ENCODE measurements at regions not wholly inside any gene's neighbourhood (a gene's known extent, or its start where the extent isn't known, plus 50 kb on each side); places are given as distances from the start of the nearest gene placed in this dataset.

DNA sequence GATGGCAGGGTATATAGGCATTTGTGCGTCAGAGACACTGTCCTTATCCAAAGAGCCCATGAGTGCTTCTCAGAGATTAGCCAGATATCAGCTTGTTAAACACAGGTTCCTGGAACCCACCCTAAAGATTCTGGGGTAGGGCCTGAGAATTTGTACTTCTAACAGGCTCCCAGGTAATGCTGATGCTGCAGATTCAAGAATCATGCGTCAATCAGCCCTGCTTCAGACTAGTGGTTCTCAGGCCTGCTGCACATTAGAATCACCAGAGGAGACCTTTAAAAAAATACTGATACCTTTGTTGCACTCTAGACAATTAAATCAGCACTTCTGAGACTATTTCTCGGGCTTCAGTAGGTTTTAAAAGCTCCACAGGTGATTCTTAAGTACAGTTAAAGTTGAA is 369.5 kb downstream of the MFSD1 start:
- no CpG with 5 or more reads among the region's 3 CpGs for WGBS, 2 donors (ENCODE audit: extremely low coverage in 2 of 2, insufficient read length in 2 of 2, insufficient replicate concordance in 1 of 2)
- Histone ChIP-seq H4K8ac (ENCODE audit: low read depth, low read length) (no peak overlapping the region), H3K23ac (ENCODE audit: low read depth, low read length, poor library complexity) (no peak overlapping the region), H2BK15ac (ENCODE audit: low read length) (no peak overlapping the region), H3K9me3 (replicated peaks in 1 of 2; ENCODE audit: control insufficient read depth in 2 of 2, insufficient read depth in 1 of 2, low read depth in 1 of 2, low read length in 2 of 2) (no peaks in the 10 kb centered on the region), H2BK120ac (ENCODE audit: low read depth, low read length) (no peak overlapping the region), H3K18ac (ENCODE audit: low read length) (no peak overlapping the region), H3K27ac (replicated peaks; ENCODE audit: low read length) (no peak overlapping the region), H3K79me1 (ENCODE audit: low read depth, low read length) (no peaks in the 10 kb centered on the region), H3K36me3 (replicated peaks in 1 of 2; ENCODE audit: control insufficient read depth in 2 of 2, insufficient read depth in 2 of 2, low read length in 2 of 2) (no peaks in the 10 kb centered on the region), H3K27me3 (ENCODE audit: control insufficient read depth in 3 of 3, insufficient read depth in 3 of 3, low read depth in 1 of 3, low read length in 3 of 3) (no peaks in the 10 kb centered on the region), H2AFZ (ENCODE audit: low read length) (no peak overlapping the region), H2AK5ac (ENCODE audit: low read depth, low read length) (no peak overlapping the region), H3K4me2 (ENCODE audit: insufficient read depth, low read length, poor library complexity, severe bottlenecking) (no peak overlapping the region), H3K9ac (ENCODE audit: low read depth, low read length, poor library complexity) (no peak overlapping the region), H2BK12ac (ENCODE audit: low read length) (no peak overlapping the region), H4K91ac (ENCODE audit: low read depth, low read length, poor library complexity) (no peak overlapping the region), H3K4me1 (ENCODE audit: control insufficient read depth in 2 of 2, insufficient read depth in 1 of 2, low read depth in 1 of 2, low read length in 2 of 2) (no peaks in the 10 kb centered on the region), H2BK5ac (ENCODE audit: low read length) (no peak overlapping the region), H3K4me3 (ENCODE audit: low read length in 2 of 2) (no peak overlapping the region), H3K4ac (ENCODE audit: low read length) (no peak overlapping the region), H3K14ac (ENCODE audit: low read length) (no peak overlapping the region)
- DNase-seq (ENCODE audit: low spot score) = no peak

DNA sequence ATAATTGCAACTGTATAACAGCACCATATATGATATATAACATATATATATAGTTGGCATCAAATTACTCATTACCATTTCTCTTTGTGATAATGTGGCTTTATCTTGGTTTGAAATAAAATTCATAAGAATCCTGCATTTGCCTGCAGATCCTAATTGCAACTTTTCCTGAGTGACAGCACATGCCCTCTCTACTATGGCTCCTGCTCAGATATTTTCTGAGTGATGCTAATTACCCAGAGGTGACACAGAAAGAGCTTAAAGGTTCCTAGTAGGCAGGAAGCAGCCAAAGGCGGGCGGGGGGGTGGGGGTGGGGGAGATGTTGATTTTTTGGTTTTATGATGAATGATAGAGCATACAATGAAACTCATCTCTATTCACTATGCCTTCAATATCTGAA is 370.6 kb downstream of the MFSD1 start:
- no peak overlapping the region for H2AFZ ChIP-seq (ENCODE audit: low read length)
- H3K27ac ChIP-seq (replicated peaks; ENCODE audit: low read length) = no peak overlapping the region
- H4K91ac ChIP-seq (ENCODE audit: low read depth, low read length, poor library complexity) = no peak overlapping the region
- H3K14ac ChIP-seq (ENCODE audit: low read length) = no peak overlapping the region
- H3K27me3 ChIP-seq (ENCODE audit: control insufficient read depth in 3 of 3, insufficient read depth in 3 of 3, low read depth in 1 of 3, low read length in 3 of 3) = no peaks in the 10 kb centered on the region
- H3K79me1 ChIP-seq (ENCODE audit: low read depth, low read length) = no peaks in the 10 kb centered on the region
- no CpG with 5 or more reads among the region's 2 CpGs for WGBS, 2 donors (ENCODE audit: extremely low coverage in 2 of 2, insufficient read length in 2 of 2, insufficient replicate concordance in 1 of 2)
- H4K8ac ChIP-seq (ENCODE audit: low read depth, low read length) = no peak overlapping the region
- H2BK15ac ChIP-seq (ENCODE audit: low read length) = no peak overlapping the region
- no peaks in the 10 kb centered on the region for H3K36me3 ChIP-seq (replicated peaks in 1 of 2; ENCODE audit: control insufficient read depth in 2 of 2, insufficient read depth in 2 of 2, low read length in 2 of 2)
- DNase-seq (ENCODE audit: low spot score) = no peak
- H3K4me3 ChIP-seq (ENCODE audit: low read length in 2 of 2) = no peak overlapping the region
- no peak overlapping the region for H3K4ac ChIP-seq (ENCODE audit: low read length)
- no peak overlapping the region for H2BK12ac ChIP-seq (ENCODE audit: low read length)
- no peak overlapping the region for H2BK120ac ChIP-seq (ENCODE audit: low read depth, low read length)
- no peak overlapping the region for H3K9ac ChIP-seq (ENCODE audit: low read depth, low read length, poor library complexity)
- H2AK5ac ChIP-seq (ENCODE audit: low read depth, low read length) = no peak overlapping the region
- no peak overlapping the region for H3K23ac ChIP-seq (ENCODE audit: low read depth, low read length, poor library complexity)
- no peak overlapping the region for H3K4me2 ChIP-seq (ENCODE audit: insufficient read depth, low read length, poor library complexity, severe bottlenecking)
- no peak overlapping the region for H2BK5ac ChIP-seq (ENCODE audit: low read length)
- H3K4me1 ChIP-seq (ENCODE audit: control insufficient read depth in 2 of 2, insufficient read depth in 1 of 2, low read depth in 1 of 2, low read length in 2 of 2) = no peaks in the 10 kb centered on the region
- no peak overlapping the region for H3K18ac ChIP-seq (ENCODE audit: low read length)
- no peaks in the 10 kb centered on the region for H3K9me3 ChIP-seq (replicated peaks in 1 of 2; ENCODE audit: control insufficient read depth in 2 of 2, insufficient read depth in 1 of 2, low read depth in 1 of 2, low read length in 2 of 2)

DNA sequence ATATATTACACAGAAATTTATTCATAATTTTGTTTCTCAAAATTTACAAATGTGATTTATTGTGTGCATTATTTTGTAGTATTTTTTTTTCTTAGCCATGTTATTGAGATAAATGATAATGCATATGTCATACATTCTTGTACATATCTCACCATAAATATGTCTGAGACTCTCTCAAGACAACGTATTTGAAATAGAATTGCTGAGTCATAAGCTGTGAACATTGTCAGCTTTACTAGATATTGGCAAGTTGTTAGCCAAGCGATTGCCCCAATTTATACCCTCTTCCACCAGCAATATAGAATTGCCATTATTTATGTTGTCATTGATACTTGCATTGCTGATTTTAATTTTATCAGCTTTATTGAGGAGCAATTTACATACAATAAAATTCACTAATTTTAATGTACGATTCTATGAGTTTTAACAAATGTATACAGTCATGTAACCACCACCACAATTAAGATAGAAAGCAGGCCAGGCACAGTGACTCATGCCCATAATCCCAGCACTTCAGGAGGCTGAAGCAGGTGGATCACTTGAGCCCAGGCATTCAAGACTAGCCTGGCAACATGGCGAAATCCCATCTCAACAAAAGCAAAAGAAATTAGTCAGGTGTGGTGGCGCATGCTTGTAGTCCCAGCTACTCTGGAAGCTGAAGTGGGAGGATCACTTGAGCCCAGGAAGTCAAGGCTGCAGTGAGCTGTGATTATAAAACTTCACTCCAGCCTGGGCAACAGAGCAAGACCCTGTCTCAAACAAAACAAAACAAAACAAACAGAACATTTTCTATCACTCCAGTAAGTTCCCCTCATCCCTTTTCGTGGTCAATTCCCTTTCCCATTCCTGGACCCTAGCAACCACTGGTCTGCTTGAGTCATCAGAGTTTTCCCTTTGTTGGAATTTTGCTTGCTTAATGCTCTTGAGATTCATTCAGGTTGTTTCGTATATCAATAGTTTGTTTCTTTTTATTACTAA is 373.1 kb downstream of the MFSD1 start:
- no peak overlapping the region for H3K18ac ChIP-seq (ENCODE audit: low read length)
- H3K14ac ChIP-seq (ENCODE audit: low read length) = no peak overlapping the region
- H3K27me3 ChIP-seq (ENCODE audit: control insufficient read depth in 3 of 3, insufficient read depth in 3 of 3, low read depth in 1 of 3, low read length in 3 of 3) = no peaks in the 10 kb centered on the region
- no peaks in the 10 kb centered on the region for H3K4me1 ChIP-seq (ENCODE audit: control insufficient read depth in 2 of 2, insufficient read depth in 1 of 2, low read depth in 1 of 2, low read length in 2 of 2)
- H2AFZ ChIP-seq (ENCODE audit: low read length) = no peak overlapping the region
- no peak overlapping the region for H3K4ac ChIP-seq (ENCODE audit: low read length)
- H3K4me3 ChIP-seq (ENCODE audit: low read length in 2 of 2) = no peak overlapping the region
- no peak overlapping the region for H3K9ac ChIP-seq (ENCODE audit: low read depth, low read length, poor library complexity)
- no peak overlapping the region for H2AK5ac ChIP-seq (ENCODE audit: low read depth, low read length)
- H2BK120ac ChIP-seq (ENCODE audit: low read depth, low read length) = no peak overlapping the region
- no peak overlapping the region for H4K91ac ChIP-seq (ENCODE audit: low read depth, low read length, poor library complexity)
- H3K23ac ChIP-seq (ENCODE audit: low read depth, low read length, poor library complexity) = no peak overlapping the region
- no peak overlapping the region for H2BK5ac ChIP-seq (ENCODE audit: low read length)
- H2BK15ac ChIP-seq (ENCODE audit: low read length) = no peak overlapping the region
- no peak overlapping the region for H2BK12ac ChIP-seq (ENCODE audit: low read length)
- DNase-seq (ENCODE audit: low spot score) = no peak
- H3K79me1 ChIP-seq (ENCODE audit: low read depth, low read length) = no peaks in the 10 kb centered on the region
- no peak overlapping the region for H3K27ac ChIP-seq (replicated peaks; ENCODE audit: low read length)
- no peaks in the 10 kb centered on the region for H3K9me3 ChIP-seq (replicated peaks in 1 of 2; ENCODE audit: control insufficient read depth in 2 of 2, insufficient read depth in 1 of 2, low read depth in 1 of 2, low read length in 2 of 2)
- WGBS, 2 donors (ENCODE audit: extremely low coverage in 2 of 2, insufficient read length in 2 of 2, insufficient replicate concordance in 1 of 2) = no CpG with 5 or more reads among the region's 7 CpGs
- H3K36me3 ChIP-seq (replicated peaks in 1 of 2; ENCODE audit: control insufficient read depth in 2 of 2, insufficient read depth in 2 of 2, low read length in 2 of 2) = no peaks in the 10 kb centered on the region
- H4K8ac ChIP-seq (ENCODE audit: low read depth, low read length) = no peak overlapping the region
- no peak overlapping the region for H3K4me2 ChIP-seq (ENCODE audit: insufficient read depth, low read length, poor library complexity, severe bottlenecking)

DNA sequence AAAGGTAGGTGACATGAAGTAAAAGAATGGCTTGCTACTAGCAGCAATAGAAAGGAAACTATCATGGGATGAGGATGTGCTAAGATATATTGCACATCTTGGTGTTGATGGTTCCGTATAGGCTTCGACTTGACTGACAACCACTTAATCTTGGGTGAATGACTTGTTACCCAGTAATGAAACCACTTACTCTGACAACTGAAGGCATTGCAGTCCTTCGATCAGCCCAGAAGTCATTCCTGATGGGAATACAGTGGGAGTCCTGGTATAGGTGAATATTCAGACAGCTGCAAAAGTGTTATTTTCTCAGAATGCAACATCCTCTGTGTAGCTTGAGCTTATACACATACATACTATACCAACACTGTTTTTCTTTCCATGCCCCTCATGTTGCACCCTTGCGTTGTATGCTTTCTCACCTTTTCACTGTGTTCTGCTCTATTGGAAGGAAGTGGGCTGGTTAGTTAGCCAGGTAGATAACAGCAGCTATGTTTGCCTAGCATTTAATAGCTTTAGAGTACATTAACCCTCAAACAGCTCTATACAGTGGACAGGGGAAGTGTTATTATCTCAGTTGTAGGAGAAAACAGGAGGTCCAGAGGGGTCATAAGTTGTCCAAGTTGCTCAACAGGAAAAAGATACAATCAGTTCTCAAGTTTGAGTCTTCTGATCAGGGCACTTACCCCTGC is 376.5 kb downstream of the MFSD1 start:
- H3K4me3 ChIP-seq (ENCODE audit: low read length in 2 of 2) = no peak overlapping the region
- no peak overlapping the region for H3K4me2 ChIP-seq (ENCODE audit: insufficient read depth, low read length, poor library complexity, severe bottlenecking)
- no peak overlapping the region for H2BK15ac ChIP-seq (ENCODE audit: low read length)
- no peak for DNase-seq (ENCODE audit: low spot score)
- no CpG with 5 or more reads among the region's 4 CpGs for whole genome bisulfite sequencing, 2 donors (ENCODE audit: extremely low coverage in 2 of 2, insufficient read length in 2 of 2, insufficient replicate concordance in 1 of 2)
- H3K23ac ChIP-seq (ENCODE audit: low read depth, low read length, poor library complexity) = no peak overlapping the region
- H3K4me1 ChIP-seq (ENCODE audit: control insufficient read depth in 2 of 2, insufficient read depth in 1 of 2, low read depth in 1 of 2, low read length in 2 of 2) = no peaks in the 10 kb centered on the region
- no peaks in the 10 kb centered on the region for H3K27me3 ChIP-seq (ENCODE audit: control insufficient read depth in 3 of 3, insufficient read depth in 3 of 3, low read depth in 1 of 3, low read length in 3 of 3)
- H3K36me3 ChIP-seq (replicated peaks in 1 of 2; ENCODE audit: control insufficient read depth in 2 of 2, insufficient read depth in 2 of 2, low read length in 2 of 2) = no peaks in the 10 kb centered on the region
- H3K14ac ChIP-seq (ENCODE audit: low read length) = no peak overlapping the region
- H4K91ac ChIP-seq (ENCODE audit: low read depth, low read length, poor library complexity) = no peak overlapping the region
- H3K9ac ChIP-seq (ENCODE audit: low read depth, low read length, poor library complexity) = no peak overlapping the region
- no peak overlapping the region for H2AK5ac ChIP-seq (ENCODE audit: low read depth, low read length)
- no peak overlapping the region for H4K8ac ChIP-seq (ENCODE audit: low read depth, low read length)
- H2BK12ac ChIP-seq (ENCODE audit: low read length) = no peak overlapping the region
- H2BK120ac ChIP-seq (ENCODE audit: low read depth, low read length) = no peak overlapping the region
- no peaks in the 10 kb centered on the region for H3K79me1 ChIP-seq (ENCODE audit: low read depth, low read length)
- no peak overlapping the region for H3K18ac ChIP-seq (ENCODE audit: low read length)
- no peak overlapping the region for H2AFZ ChIP-seq (ENCODE audit: low read length)
- no peak overlapping the region for H2BK5ac ChIP-seq (ENCODE audit: low read length)
- H3K27ac ChIP-seq (replicated peaks; ENCODE audit: low read length) = no peak overlapping the region
- no peak overlapping the region for H3K4ac ChIP-seq (ENCODE audit: low read length)
- no peaks in the 10 kb centered on the region for H3K9me3 ChIP-seq (replicated peaks in 1 of 2; ENCODE audit: control insufficient read depth in 2 of 2, insufficient read depth in 1 of 2, low read depth in 1 of 2, low read length in 2 of 2)

All from neuronal stem cell (in vitro differentiated cells).